AG08395 (cell line): ENCODE measurements at regions not wholly inside any gene's neighbourhood (a gene's known extent, or its start where the extent isn't known, plus 50 kb on each side); places are given as distances from the start of the nearest gene placed in this dataset.

ENCODE experiments used
- DNase-seq: peaks from one replicate; pipeline ENCODE4 v3.0.0; 2012; ENCODE audit warnings: mixed read lengths, low spot score

GRCh38 chr6:164917211-164917610, 392.2 kb downstream of the C6orf118 start:
- no peak for DNase-seq

DNA sequence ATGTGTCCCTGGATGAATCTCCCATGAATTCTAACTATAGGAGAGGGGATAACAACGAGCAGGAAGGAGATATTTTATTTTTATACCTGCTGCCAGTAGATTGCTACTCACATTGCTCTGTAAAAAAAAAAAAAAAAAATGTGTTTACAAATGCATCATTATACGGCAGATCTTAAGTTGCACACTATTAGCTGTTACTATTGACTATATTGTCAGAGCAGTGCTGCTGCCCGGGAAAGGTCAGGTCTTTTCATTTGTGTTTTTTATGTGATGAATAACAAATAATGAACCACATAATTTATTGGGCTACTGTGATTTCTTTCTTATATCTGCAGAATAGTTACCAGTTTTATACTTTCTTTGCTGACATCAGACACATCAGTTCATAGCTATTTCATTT, 393.3 kb downstream of the C6orf118 start:
- DNase-seq = no peak

DNA sequence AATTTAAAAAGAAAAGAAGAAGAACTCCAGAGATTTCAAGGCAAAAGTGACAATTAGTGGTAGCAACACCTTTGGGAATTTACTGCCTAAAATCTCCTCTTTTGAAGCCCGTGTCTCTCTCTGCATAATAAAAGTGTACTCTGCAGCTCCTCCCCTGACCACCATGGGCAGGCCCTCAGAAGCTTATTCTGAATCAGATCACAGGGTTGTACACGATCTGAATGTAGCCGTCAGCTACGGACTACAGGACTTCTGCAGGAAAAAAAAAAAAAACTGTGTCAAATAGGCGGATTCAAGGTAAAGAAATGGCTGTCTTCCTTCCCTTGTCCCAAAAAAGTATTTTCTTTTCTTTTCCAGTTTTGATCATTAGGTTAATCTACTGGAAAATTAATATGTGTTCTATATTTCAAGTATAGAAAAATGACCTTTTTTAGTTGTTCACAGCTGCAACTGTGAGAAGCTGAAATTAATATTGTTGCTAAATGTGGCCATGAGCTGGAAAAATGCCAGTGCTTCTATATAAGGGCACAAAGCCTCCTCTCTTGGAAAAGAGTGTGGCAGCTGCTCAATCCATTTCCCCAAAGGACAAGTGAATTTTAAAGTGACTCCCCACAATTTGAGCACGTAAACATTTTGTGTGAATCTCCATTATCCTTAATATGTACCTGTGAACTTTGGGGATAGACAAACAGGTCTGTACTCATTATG, 397.4 kb downstream of the C6orf118 start:
- DNase-seq = no peak

DNA sequence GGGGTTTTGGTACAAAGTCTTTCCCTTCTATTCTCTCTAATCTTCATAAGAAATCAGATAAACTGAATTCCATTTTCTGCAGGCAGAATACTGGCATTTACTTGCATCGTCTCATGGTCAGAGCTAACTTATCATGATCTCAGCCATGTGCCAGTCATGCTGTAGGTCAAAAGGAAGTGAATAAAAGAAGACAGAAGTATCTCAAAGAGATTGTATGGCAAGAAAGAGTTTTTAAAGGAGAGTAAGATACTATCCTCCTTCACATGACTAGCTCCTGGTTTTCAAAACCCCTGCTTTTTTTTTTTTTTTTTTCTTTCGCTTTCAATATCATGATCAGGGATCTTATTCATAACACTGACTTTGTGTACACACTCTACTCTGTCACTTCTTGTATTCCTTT, 398.3 kb downstream of the C6orf118 start:
- no peak for DNase-seq

DNA sequence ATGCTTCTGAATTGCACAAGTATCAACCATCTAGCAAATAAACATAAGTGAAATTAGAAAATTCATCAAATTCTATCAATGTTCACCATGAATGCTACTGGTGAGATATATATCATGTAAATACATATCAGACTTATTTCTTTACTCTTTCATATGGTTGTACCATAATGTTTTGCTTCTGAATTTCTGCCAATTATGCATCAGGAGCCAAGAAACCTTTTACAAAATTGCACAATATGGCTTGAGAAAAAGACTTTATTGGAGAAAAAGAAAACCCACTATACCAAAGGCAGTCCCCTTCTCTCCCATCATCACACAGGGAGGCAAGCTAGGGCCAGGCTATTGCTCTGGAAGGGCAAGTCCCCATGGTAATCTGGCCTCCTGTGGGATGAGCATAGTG, 402.6 kb downstream of the C6orf118 start:
- DNase-seq = no peak

GRCh38 chr6:164905311-164905710, 404.1 kb downstream of the C6orf118 start:
- DNase-seq = no peak

- no peak for DNase-seq
Measured at GRCh38 chr6:164898412-164898811, 411.0 kb downstream of the C6orf118 start.

GRCh38 chr6:164897523-164898235, 411.7 kb downstream of the C6orf118 start:
- no peak for DNase-seq

- no peak for DNase-seq
Measured at GRCh38 chr6:164889980-164890379, 419.4 kb downstream of the C6orf118 start.

GRCh38 chr6:164887660-164888059, 421.7 kb downstream of the C6orf118 start:
- no peak for DNase-seq

DNA sequence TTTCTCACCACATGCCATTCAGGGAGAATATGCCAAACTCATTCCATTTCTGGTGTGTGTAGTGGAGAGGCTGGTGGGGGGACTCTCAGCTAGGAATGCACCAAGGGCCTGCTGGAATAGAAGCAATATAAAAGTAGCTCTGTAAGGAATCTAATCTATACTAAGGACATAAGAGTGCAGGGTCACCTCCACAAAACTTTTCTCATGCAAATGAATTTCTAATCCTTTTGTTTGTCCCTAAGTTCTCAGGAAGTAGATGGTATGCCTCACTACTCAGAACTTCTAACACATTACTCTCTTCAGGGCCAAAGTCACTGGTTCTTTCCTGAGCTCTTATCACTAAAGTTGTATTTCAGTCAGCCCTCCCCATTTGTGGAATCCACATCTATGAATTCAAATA, 427.2 kb downstream of the C6orf118 start:
- DNase-seq = no peak

GRCh38 chr6:164871783-164872182, 437.6 kb downstream of the C6orf118 start:
- no peak for DNase-seq

GRCh38 chr6:164870164-164870563, 439.2 kb downstream of the C6orf118 start:
- no peak for DNase-seq

DNA sequence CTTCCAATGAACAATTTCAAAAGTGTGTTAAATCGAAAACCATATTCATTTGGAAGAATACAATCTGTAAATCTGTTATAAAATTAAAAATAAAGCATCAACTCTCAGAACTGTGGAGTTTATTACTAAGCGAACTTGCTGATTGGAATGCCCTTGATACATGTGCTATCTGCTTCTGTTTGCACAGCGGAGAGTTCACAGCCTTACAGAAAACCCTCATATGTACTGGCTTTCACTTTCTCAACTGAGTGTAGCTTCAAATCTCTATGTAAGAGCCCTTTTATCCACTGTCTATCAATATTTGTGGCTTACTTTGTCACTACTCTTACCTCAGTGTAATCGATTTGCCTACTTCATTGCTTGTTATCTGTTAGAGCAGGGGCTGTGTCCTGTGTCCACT, 447.4 kb downstream of the C6orf118 start:
- DNase-seq = no peak

DNA sequence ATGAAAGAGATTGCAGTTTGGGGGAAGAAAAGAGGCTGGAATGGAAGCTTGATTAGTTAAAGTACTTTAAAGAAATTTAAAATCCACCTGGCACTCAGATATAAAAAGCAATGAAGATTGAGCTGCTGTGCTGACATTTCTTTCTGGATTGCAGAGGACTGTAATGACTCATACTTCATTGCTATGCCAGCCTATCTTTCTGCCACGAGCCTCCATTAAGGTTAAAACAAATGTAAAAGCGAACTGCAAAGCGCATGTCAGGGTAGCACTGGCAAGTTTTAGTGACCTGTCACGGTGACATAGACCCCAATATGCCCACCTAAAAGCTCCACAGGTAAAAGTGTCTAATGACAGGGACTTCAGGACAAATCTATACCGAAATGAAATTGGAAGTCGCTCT, 449.6 kb downstream of the C6orf118 start:
- no peak for DNase-seq

DNA sequence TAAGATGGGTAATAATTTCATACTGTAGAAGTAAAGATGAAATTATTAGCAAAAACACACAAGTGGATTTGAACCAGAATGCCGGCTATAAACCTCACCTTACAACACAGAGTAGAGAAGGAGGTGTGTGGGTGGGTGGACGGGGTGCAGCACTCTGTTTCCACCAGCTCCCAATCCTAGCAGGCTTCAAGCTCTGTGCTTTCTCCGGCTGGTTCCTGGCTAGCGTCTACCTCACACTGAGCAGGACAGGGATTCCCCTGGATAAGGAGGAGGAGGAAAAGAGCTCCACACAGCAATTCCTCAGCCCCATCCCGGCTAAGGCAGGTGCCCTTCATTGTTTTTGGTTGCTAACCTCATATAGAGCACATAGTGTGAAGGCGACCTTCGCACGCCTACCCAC, 453.3 kb downstream of the C6orf118 start:
- no peak for DNase-seq

GRCh38 chr6:164855281-164855680, 454.1 kb downstream of the C6orf118 start:
- no peak for DNase-seq

DNA sequence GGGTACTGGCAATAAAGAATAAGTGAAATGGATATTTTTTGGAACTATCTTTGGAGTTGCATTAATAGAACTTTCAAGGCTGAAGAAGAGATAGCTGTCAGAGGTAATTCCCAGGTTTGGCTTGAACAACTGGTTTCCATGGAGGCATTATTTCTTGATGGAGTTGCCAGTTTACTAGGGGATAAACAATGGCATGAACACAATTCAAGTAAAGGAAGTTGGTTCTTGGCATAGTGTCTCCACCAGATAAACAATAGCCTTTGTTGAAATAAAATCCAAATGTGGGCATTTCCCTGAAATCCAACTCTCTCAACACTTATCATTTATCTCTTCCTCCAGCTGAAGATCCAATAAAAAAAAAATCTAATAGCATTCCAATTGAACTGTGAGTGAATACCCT, 454.9 kb downstream of the C6orf118 start:
- no peak for DNase-seq

- no peak for DNase-seq
Measured at GRCh38 chr6:164845773-164846172, 463.6 kb downstream of the C6orf118 start.

GRCh38 chr6:164842085-164842484, 467.3 kb downstream of the C6orf118 start:
- no peak for DNase-seq

DNA sequence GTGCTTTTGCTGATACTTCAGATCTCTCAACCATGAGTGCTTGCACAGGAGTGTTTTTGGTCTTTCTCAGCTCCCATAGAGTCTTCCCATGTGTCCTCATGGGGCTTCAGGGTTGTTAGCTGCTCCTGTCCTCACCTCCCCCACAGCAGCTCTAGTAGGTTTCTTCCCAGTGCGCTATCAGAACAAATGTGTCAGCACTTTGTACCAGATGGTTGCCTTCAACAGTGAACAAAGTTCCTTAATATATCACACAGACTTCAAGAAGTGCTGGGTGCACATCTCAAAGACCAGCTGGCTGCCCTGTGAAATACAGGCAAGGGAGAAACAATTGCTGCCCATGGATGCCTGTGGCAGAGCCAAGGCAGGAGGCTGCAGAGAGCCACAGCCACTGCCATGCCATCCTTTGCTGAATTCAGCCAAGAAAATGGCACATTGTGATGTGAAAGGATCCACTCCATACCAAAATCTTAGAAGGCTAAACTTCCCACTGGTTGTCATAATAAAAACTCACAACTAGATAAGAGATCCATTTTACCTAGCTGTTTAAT, 471.3 kb downstream of the C6orf118 start:
- DNase-seq = no peak

DNA sequence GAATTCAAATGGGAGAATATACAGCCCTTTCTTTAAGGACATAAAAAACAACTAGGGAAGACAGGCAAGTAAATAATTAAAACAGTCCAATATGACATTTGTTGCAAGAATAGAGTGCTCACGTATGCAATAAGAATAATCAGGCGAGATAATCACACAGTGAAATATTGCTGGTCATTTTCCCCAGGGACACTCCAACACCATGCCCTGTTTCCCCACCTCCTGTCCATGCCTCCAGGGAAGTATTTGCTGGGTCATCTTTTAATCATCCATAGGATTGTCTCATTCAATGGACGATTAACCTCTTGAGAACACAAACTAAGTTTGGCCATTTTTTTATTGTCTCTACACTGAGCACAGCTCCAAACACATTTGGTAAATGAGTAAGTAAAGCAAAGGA, 472.9 kb downstream of the C6orf118 start:
- DNase-seq = no peak

- no peak for DNase-seq
Measured at GRCh38 chr6:164832410-164832809, 477.0 kb downstream of the C6orf118 start.

DNA sequence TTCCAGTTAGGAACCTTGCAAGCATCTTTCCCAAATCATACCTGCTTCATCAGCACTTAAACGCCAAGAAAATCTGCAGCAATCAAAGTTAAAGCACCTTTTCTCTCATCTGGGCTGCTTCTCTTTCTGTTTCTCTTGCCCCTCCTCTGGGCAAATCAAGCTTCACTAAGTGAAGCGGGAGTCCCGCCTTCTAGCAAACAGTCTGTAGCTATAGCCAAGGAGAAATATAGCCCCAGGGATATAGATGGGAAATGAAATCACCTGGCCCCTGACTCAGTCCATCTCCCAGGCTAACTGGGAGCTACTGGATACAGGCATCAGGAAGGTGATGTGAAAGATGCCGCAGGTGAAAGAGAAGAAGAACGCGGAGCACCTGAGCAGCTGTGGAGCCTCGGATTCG, 481.9 kb downstream of the C6orf118 start:
- DNase-seq = no peak
